ENCODE measurements at regions not wholly inside any gene's neighbourhood (a gene's known extent, or its start where the extent isn't known, plus 50 kb on each side); places are given as distances from the start of the nearest gene placed in this dataset.

GRCh38 chr22:49479566-49479965 is 348.1 kb downstream of the BRD1 start:
- TF ChIP-seq POLR2A (IDR thresholded peaks at IDR 0.05) = no peak
- TF ChIP-seq, protein P1, sequence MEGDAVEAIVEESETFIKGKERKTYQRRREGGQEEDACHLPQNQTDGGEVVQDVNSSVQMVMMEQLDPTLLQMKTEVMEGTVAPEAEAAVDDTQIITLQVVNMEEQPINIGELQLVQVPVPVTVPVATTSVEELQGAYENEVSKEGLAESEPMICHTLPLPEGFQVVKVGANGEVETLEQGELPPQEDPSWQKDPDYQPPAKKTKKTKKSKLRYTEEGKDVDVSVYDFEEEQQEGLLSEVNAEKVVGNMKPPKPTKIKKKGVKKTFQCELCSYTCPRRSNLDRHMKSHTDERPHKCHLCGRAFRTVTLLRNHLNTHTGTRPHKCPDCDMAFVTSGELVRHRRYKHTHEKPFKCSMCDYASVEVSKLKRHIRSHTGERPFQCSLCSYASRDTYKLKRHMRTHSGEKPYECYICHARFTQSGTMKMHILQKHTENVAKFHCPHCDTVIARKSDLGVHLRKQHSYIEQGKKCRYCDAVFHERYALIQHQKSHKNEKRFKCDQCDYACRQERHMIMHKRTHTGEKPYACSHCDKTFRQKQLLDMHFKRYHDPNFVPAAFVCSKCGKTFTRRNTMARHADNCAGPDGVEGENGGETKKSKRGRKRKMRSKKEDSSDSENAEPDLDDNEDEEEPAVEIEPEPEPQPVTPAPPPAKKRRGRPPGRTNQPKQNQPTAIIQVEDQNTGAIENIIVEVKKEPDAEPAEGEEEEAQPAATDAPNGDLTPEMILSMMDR (IDR thresholded peaks at IDR 0.05) = no peak
- TF ChIP-seq POLR2AphosphoS5 (IDR thresholded peaks at IDR 0.05) = no peak
